RKO (cell line): ENCODE measurements at regions not wholly inside any gene's neighbourhood (a gene's known extent, or its start where the extent isn't known, plus 50 kb on each side); places are given as distances from the start of the nearest gene placed in this dataset.

Experiments
- DNase-seq: peaks from one replicate; pipeline ENCODE4 v3.0.0-alpha.2; 2016; ENCODE audit warnings: low spot score

GRCh38 chr3:30496066-30496966, 110.1 kb upstream of the TGFBR2 start:
- no peak for DNase-seq

GRCh38 chr3:30498587-30498967, 107.8 kb upstream of the TGFBR2 start:
- no peak for DNase-seq

- DNase-seq = no peak
Observed at GRCh38 chr3:30500666-30501399, 105.6 kb upstream of the TGFBR2 start.

GRCh38 chr3:30501526-30501925, 104.9 kb upstream of the TGFBR2 start:
- DNase-seq = no peak

GRCh38 chr3:30502051-30502741, 104.2 kb upstream of the TGFBR2 start:
- DNase-seq = no peak

GRCh38 chr3:30502742-30503073, 103.7 kb upstream of the TGFBR2 start:
- no peak for DNase-seq

- no peak for DNase-seq
Observed at GRCh38 chr3:30503446-30503845, 103.0 kb upstream of the TGFBR2 start.

- DNase-seq = no peak
Observed at GRCh38 chr3:30504939-30505338, 101.5 kb upstream of the TGFBR2 start.

- DNase-seq = no peak
Observed at GRCh38 chr3:30505866-30506520, 100.4 kb upstream of the TGFBR2 start.

- no peak for DNase-seq
Observed at GRCh38 chr3:30508339-30508738, 98.1 kb upstream of the TGFBR2 start.

- DNase-seq = no peak
Observed at GRCh38 chr3:30510596-30510995, 95.8 kb upstream of the TGFBR2 start.

- DNase-seq = no peak
Observed at GRCh38 chr3:30511524-30512251, 94.7 kb upstream of the TGFBR2 start.

GRCh38 chr3:30512576-30512975, 93.8 kb upstream of the TGFBR2 start:
- no peak for DNase-seq

GRCh38 chr3:30513374-30514152, 92.8 kb upstream of the TGFBR2 start:
- no peak for DNase-seq

GRCh38 chr3:30516238-30516637, 90.2 kb upstream of the TGFBR2 start:
- DNase-seq = no peak

GRCh38 chr3:30518181-30518864, 88.1 kb upstream of the TGFBR2 start:
- DNase-seq = no peak

- no peak for DNase-seq
Observed at GRCh38 chr3:30518872-30519271, 87.5 kb upstream of the TGFBR2 start.

- no peak for DNase-seq
Observed at GRCh38 chr3:30520699-30521098, 85.7 kb upstream of the TGFBR2 start.

GRCh38 chr3:30521156-30521715, 85.2 kb upstream of the TGFBR2 start:
- DNase-seq = no peak

GRCh38 chr3:30522476-30522875, 83.9 kb upstream of the TGFBR2 start:
- no peak for DNase-seq
